ENCODE measurements at regions not wholly inside any gene's neighbourhood (a gene's known extent, or its start where the extent isn't known, plus 50 kb on each side); places are given as distances from the start of the nearest gene placed in this dataset.

DNA sequence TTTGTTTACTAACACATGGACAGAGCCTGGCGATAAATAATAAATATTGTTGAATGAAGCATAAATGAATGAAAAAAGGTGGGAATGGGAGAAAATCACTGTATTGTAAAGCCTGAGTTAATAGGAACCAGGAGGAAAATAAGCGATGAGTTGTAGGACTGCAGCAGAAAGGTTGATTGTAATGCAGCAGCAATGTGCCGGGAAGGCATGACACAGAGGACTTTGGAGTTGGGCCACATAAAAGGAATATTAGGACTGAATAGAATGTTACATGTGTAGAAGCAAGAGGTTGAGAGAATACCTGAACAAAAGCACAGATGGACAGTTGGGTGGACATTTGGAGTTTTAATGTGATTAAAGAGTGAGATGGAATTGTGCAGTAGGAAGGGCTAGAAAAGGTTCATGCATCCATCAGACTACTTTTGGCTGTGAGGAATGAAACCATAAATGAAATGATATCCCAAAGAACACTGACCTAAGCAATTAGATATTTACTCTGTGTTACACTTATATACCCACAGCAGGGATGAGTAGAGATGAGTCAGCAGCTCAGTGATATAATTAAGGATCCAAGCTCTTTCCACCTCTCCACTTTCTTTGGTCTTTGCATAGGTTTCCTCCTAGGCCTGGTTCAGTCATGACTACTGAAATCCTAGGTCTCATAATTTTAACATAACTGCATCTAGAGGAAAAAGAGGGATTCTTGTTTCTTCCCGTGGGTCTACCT lies 55.4 kb downstream of the CCER1 start:
- ATAC-seq (no peak), DNase-seq (no peak)
- WGBS: 70% methylated on average over 4 of the region's 4 CpGs
- Histone ChIP-seq H3K27ac (ENCODE audit: low read length) (no peak overlapping the region), H3K9me3 (ENCODE audit: control insufficient read depth, low read length) (no peaks in the 10 kb centered on the region), H3K4me3 (ENCODE audit: low read length) (no peak overlapping the region), H3K27me3 (ENCODE audit: control insufficient read depth, insufficient read depth) (no peaks in the 10 kb centered on the region), H3K4me1 (ENCODE audit: control insufficient read depth, insufficient read depth, low read length) (no peaks in the 10 kb centered on the region)
- intact Hi-C loops (cut with DNase I): no loop called here

DNA sequence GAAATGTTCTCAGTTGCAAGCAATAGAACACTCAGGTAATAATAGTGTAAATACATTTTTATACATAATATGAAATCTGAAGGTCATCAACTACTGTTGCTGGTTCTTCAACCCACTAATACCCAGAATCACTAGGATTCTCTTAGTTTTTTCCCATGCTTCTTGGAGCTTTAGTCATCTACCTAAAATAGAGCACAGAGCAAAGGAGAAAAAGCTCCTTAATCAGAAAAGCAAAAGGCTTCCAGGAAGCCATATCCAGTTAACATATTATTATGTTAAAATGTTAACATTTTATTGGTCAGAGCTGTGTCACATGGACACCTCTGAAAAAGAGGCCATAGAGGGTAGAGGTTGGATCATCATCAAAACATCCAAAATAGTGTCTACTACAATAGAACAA lies 57.0 kb downstream of the CCER1 start:
- ATAC-seq: no peak
- H3K4me1 ChIP-seq (ENCODE audit: control insufficient read depth, insufficient read depth, low read length): no peaks in the 10 kb centered on the region
- H3K4me3 ChIP-seq (ENCODE audit: low read length): no peak overlapping the region
- DNase-seq: no peak
- intact Hi-C loops (cut with DNase I): no loop called here
- H3K9me3 ChIP-seq (ENCODE audit: control insufficient read depth, low read length): no peaks in the 10 kb centered on the region
- H3K27ac ChIP-seq (ENCODE audit: low read length): no peak overlapping the region
- no peaks in the 10 kb centered on the region for H3K27me3 ChIP-seq (ENCODE audit: control insufficient read depth, insufficient read depth)

GRCh38 chr12:90897316-90897715 lies 57.7 kb downstream of the CCER1 start:
- 92% methylated on average over 3 of the region's 3 CpGs for WGBS
- H3K4me1 ChIP-seq (ENCODE audit: control insufficient read depth, insufficient read depth, low read length): no peaks in the 10 kb centered on the region
- no peaks in the 10 kb centered on the region for H3K27me3 ChIP-seq (ENCODE audit: control insufficient read depth, insufficient read depth)
- no peak overlapping the region for H3K4me3 ChIP-seq (ENCODE audit: low read length)
- no peak for ATAC-seq
- no peaks in the 10 kb centered on the region for H3K9me3 ChIP-seq (ENCODE audit: control insufficient read depth, low read length)
- intact Hi-C loops (cut with DNase I): no loop called here
- H3K27ac ChIP-seq (ENCODE audit: low read length): no peak overlapping the region
- no peak for DNase-seq

GRCh38 chr12:90896821-90897220 lies 58.2 kb downstream of the CCER1 start:
- intact Hi-C loops (cut with DNase I): no loop called here
- no peaks in the 10 kb centered on the region for H3K27me3 ChIP-seq (ENCODE audit: control insufficient read depth, insufficient read depth)
- no peak overlapping the region for H3K27ac ChIP-seq (ENCODE audit: low read length)
- no peak overlapping the region for H3K4me3 ChIP-seq (ENCODE audit: low read length)
- DNase-seq (no peak), ATAC-seq (no peak)
- 98% methylated on average over 1 of the region's 1 CpG for WGBS
- H3K4me1 ChIP-seq (ENCODE audit: control insufficient read depth, insufficient read depth, low read length): no peaks in the 10 kb centered on the region
- H3K9me3 ChIP-seq (ENCODE audit: control insufficient read depth, low read length): no peaks in the 10 kb centered on the region

- H3K9me3 ChIP-seq (ENCODE audit: control insufficient read depth, low read length): no peaks in the 10 kb centered on the region
- intact Hi-C loops (cut with DNase I): no loop called here
- no peak overlapping the region for H3K27ac ChIP-seq (ENCODE audit: low read length)
- DNase-seq: no peak
- H3K27me3 ChIP-seq (ENCODE audit: control insufficient read depth, insufficient read depth): no peaks in the 10 kb centered on the region
- no peaks in the 10 kb centered on the region for H3K4me1 ChIP-seq (ENCODE audit: control insufficient read depth, insufficient read depth, low read length)
- no peak overlapping the region for H3K4me3 ChIP-seq (ENCODE audit: low read length)
- no peak for ATAC-seq
These were observed 58.8 kb downstream of the CCER1 start for GRCh38 chr12:90896164-90896563.

DNA sequence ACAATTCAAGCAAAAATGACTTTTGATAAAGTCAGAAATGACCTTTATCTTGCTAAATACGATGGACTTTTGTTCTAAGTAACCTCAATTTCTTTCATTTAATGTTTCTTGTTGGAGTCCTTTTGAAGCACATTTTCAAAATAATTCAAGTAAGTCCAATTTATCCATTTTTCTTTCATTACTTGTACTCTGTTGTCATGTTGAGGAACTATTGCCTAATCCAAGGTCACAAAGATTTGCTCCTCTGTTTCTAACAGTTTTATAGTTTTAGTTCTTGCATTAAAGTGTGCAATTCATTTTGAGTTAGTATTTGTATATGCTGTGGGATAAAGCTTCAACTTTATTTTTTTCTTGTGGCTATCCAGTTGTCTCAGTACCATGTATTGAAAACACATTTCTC lies 66.7 kb downstream of the CCER1 start:
- H3K27ac ChIP-seq (ENCODE audit: low read length): no peak overlapping the region
- no peaks in the 10 kb centered on the region for H3K27me3 ChIP-seq (ENCODE audit: control insufficient read depth, insufficient read depth)
- H3K4me1 ChIP-seq (ENCODE audit: control insufficient read depth, insufficient read depth, low read length): no peaks in the 10 kb centered on the region
- no peak overlapping the region for H3K4me3 ChIP-seq (ENCODE audit: low read length)
- intact Hi-C loops (cut with DNase I): no loop called here
- DNase-seq: no peak
- ATAC-seq: no peak
- H3K9me3 ChIP-seq (ENCODE audit: control insufficient read depth, low read length): no peaks in the 10 kb centered on the region
- WGBS: 35% methylated on average over 1 of the region's 1 CpG

DNA sequence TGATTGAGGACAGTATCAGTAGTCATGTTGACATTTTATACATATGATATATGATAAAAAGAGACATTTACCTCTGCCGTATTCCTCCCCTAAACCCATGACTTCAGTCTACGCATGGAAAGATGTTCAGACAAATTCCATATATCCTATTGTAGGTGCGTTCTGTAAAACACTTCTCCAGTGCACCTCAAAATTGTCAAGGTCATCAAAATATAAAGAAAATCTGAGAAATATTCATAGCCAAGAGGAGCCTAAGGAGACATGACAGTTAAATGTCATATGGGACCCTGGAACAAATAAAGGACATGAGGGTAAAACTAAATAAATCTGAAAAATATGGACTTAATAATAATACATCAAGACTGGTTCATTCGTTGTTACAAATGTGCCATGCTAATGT lies 71.5 kb downstream of the CCER1 start:
- WGBS: 68% methylated on average over 4 of the region's 4 CpGs
- ATAC-seq: no peak
- Histone ChIP-seq H3K27me3 (ENCODE audit: control insufficient read depth, insufficient read depth) (no peaks in the 10 kb centered on the region), H3K9me3 (ENCODE audit: control insufficient read depth, low read length) (no peaks in the 10 kb centered on the region), H3K27ac (ENCODE audit: low read length) (no peak overlapping the region), H3K4me3 (ENCODE audit: low read length) (no peak overlapping the region), H3K4me1 (ENCODE audit: control insufficient read depth, insufficient read depth, low read length) (no peaks in the 10 kb centered on the region)
- DNase-seq: no peak
- intact Hi-C loops (cut with DNase I): no loop called here

DNA sequence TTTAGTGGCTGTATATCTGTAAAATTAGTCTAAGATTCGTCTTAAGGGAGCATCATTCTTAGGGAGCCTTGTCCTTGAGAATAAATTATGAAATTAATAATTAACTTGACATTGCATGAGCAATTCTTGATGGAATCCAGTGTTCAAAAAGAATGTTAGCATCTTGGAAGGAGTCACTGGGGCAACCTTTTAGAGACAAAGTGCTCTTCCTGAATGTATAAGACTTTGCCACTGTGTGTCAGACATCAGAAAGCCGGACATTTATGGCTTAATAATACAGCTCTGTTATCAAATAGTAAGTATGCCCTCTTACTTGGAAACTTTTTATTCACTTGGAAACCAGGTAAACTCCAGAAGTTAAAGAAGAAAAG lies 83.3 kb downstream of the CCER1 start:
- H3K4me1 ChIP-seq (ENCODE audit: control insufficient read depth, insufficient read depth, low read length): no peaks in the 10 kb centered on the region
- H3K27me3 ChIP-seq (ENCODE audit: control insufficient read depth, insufficient read depth): no peaks in the 10 kb centered on the region
- DNase-seq: no peak
- no peak for ATAC-seq
- H3K27ac ChIP-seq (ENCODE audit: low read length): no peak overlapping the region
- H3K4me3 ChIP-seq (ENCODE audit: low read length): no peak overlapping the region
- H3K9me3 ChIP-seq (ENCODE audit: control insufficient read depth, low read length): no peaks in the 10 kb centered on the region
- intact Hi-C loops (cut with DNase I): no loop called here
- 96% methylated on average over 2 of the region's 2 CpGs for WGBS

GRCh38 chr12:90870971-90871725 lies 83.8 kb downstream of the CCER1 start:
- Histone ChIP-seq H3K9me3 (ENCODE audit: control insufficient read depth, low read length) (no peaks in the 10 kb centered on the region), H3K27me3 (ENCODE audit: control insufficient read depth, insufficient read depth) (no peaks in the 10 kb centered on the region), H3K27ac (ENCODE audit: low read length) (no peak overlapping the region), H3K4me3 (ENCODE audit: low read length) (no peak overlapping the region), H3K4me1 (ENCODE audit: control insufficient read depth, insufficient read depth, low read length) (no peaks in the 10 kb centered on the region)
- 88% methylated on average over 1 of the region's 1 CpG for WGBS
- intact Hi-C loops (cut with DNase I): no loop called here
- ATAC-seq: no peak
- DNase-seq: no peak

GRCh38 chr12:90868626-90869025 lies 86.3 kb downstream of the CCER1 start:
- Histone ChIP-seq H3K9me3 (ENCODE audit: control insufficient read depth, low read length) (no peaks in the 10 kb centered on the region), H3K4me1 (ENCODE audit: control insufficient read depth, insufficient read depth, low read length) (no peaks in the 10 kb centered on the region), H3K4me3 (ENCODE audit: low read length) (no peak overlapping the region), H3K27me3 (ENCODE audit: control insufficient read depth, insufficient read depth) (no peaks in the 10 kb centered on the region), H3K27ac (ENCODE audit: low read length) (no peak overlapping the region)
- ATAC-seq (no peak), DNase-seq (no peak)
- intact Hi-C loops (cut with DNase I): no loop called here
- WGBS: 72% methylated on average over 1 of the region's 1 CpG

DNA sequence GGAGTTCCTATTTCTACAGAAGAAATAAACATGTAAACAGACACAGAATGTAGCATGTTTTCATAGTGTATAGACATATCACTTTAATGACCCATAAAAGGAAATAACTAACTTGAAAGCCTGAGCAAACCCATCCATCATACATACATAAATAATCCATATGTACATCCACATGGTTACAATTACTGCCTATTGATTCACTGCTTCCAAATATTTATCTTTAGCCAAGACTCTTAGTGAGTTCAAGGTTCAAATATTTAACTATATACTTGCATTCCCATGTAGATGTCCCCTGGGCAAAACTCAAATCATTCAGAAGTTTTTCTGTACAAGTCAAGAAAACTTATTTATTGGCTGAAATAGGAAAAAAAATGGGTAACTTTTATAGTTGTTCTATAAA lies 95.4 kb downstream of the CCER1 start:
- Histone ChIP-seq H3K27ac (ENCODE audit: low read length) (no peak overlapping the region), H3K9me3 (ENCODE audit: control insufficient read depth, low read length) (no peaks in the 10 kb centered on the region), H3K4me1 (ENCODE audit: control insufficient read depth, insufficient read depth, low read length) (no peaks in the 10 kb centered on the region), H3K27me3 (ENCODE audit: control insufficient read depth, insufficient read depth) (no peaks in the 10 kb centered on the region), H3K4me3 (ENCODE audit: low read length) (no peak overlapping the region)
- ATAC-seq: no peak
- DNase-seq: no peak
- intact Hi-C loops (cut with DNase I): loop anchor here in 1 of 4 donors (10.0 kb wide), 1 partner anchor 1315 kb away; no protein-coding TSS in a partner anchor
